22Rv1 (cell line): ENCODE measurements at regions not wholly inside any gene's neighbourhood (a gene's known extent, or its start where the extent isn't known, plus 50 kb on each side); places are given as distances from the start of the nearest gene placed in this dataset.

ENCODE experiments used
- ZFX ChIP-seq: fragments of 450-650 bp; IDR thresholded peaks from 2 replicates; pipeline ENCODE4 v1.6.1; 2017; ENCODE audit warnings: antibody characterized with exemption, borderline replicate concordance
- TF ChIP-seq, protein P1 (sequence below): fragments of 450-650 bp; IDR thresholded peaks from 2 replicates; pipeline ENCODE4 v1.5.1; 2017; ENCODE audit warnings: mild to moderate bottlenecking

DNA sequence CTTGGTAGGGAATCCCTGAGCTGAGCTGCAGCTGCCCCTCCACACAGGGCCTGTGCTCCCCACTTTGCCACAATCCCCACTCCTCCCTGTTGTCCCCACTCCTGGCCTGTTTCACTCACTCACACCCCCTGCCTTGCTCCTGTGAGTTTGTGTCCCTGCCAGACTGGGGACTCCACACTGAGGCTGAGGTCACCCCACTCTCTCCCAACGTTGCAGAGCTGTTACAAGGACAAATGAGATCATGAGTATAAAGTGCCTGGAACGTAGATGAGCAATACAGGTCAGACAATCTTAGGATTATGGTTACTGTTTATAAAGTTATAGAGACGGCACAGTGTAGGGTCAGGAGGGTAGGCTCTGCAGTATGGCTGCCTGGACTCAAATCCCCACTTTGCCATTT, 426.0 kb upstream of the SULF2 start:
- TF ChIP-seq, protein P1, sequence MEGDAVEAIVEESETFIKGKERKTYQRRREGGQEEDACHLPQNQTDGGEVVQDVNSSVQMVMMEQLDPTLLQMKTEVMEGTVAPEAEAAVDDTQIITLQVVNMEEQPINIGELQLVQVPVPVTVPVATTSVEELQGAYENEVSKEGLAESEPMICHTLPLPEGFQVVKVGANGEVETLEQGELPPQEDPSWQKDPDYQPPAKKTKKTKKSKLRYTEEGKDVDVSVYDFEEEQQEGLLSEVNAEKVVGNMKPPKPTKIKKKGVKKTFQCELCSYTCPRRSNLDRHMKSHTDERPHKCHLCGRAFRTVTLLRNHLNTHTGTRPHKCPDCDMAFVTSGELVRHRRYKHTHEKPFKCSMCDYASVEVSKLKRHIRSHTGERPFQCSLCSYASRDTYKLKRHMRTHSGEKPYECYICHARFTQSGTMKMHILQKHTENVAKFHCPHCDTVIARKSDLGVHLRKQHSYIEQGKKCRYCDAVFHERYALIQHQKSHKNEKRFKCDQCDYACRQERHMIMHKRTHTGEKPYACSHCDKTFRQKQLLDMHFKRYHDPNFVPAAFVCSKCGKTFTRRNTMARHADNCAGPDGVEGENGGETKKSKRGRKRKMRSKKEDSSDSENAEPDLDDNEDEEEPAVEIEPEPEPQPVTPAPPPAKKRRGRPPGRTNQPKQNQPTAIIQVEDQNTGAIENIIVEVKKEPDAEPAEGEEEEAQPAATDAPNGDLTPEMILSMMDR: no peak
- no peak for TF ChIP-seq ZFX
